ENCODE measurements at regions not wholly inside any gene's neighbourhood (a gene's known extent, or its start where the extent isn't known, plus 50 kb on each side); places are given as distances from the start of the nearest gene placed in this dataset.

DNA sequence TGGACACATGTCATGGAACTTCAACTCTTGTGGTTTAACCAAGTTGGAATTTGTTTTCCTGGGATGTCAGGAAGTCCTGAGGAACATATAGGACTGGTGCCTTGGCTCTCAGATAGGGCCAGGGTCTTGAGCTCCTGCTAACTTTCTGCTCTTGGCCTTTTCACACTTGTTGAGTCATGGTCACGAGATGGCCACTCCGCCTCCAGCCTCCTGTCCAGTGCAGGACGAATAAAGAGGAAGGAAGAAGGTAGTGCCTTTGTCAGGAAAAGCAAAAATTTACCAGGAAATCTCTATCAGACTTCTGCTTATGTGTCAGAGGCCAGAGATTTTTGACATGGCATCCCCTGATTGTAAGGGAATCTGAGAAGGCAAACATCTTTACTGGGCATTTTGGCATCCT is 89.1 kb upstream of the ARHGAP20 start:
- Mint-ChIP-seq H3K4me1 (no peaks in the 10 kb centered on the region), H3K27me3 (ENCODE audit: insufficient read depth, low read depth) (no peaks in the 10 kb centered on the region), H3K36me3 (no peaks in the 10 kb centered on the region), H3K9me3 (no peaks in the 10 kb centered on the region), H3K4me3 (no peak overlapping the region), H3K27ac (no peak overlapping the region)
- Histone ChIP-seq H3K27ac (no peak overlapping the region), H3K4me1 (no peaks in the 10 kb centered on the region), H2AFZ (replicated peaks) (no peak overlapping the region), H3K79me2 (ENCODE audit: low read depth) (no peaks in the 10 kb centered on the region), H3K4me3 (no peak overlapping the region), H3F3A (ENCODE audit: low read depth) (no peaks in the 10 kb centered on the region), H3K9ac (no peak overlapping the region), H3K9me3 (ENCODE audit: low read depth) (no peaks in the 10 kb centered on the region), H3K4me2 (no peak overlapping the region), H3K36me3 (no peaks in the 10 kb centered on the region), H4K20me1 (ENCODE audit: low read depth) (no peaks in the 10 kb centered on the region), H3K27me3 (no peaks in the 10 kb centered on the region)
- no peak for DNase-seq (ENCODE audit: low spot score)
- no peak for TF ChIP-seq EZH2phosphoT487 (IDR thresholded peaks at IDR 0.05)
- TF ChIP-seq, protein P1, sequence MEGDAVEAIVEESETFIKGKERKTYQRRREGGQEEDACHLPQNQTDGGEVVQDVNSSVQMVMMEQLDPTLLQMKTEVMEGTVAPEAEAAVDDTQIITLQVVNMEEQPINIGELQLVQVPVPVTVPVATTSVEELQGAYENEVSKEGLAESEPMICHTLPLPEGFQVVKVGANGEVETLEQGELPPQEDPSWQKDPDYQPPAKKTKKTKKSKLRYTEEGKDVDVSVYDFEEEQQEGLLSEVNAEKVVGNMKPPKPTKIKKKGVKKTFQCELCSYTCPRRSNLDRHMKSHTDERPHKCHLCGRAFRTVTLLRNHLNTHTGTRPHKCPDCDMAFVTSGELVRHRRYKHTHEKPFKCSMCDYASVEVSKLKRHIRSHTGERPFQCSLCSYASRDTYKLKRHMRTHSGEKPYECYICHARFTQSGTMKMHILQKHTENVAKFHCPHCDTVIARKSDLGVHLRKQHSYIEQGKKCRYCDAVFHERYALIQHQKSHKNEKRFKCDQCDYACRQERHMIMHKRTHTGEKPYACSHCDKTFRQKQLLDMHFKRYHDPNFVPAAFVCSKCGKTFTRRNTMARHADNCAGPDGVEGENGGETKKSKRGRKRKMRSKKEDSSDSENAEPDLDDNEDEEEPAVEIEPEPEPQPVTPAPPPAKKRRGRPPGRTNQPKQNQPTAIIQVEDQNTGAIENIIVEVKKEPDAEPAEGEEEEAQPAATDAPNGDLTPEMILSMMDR (IDR thresholded peaks at IDR 0.05): no peak
- TF ChIP-seq EZH2 (IDR thresholded peaks at IDR 0.05): no peak

GRCh38 chr11:110798201-110798900 is 86.1 kb upstream of the ARHGAP20 start:
- Histone ChIP-seq H3K36me3 (no peaks in the 10 kb centered on the region), H3K27ac (no peak overlapping the region), H4K20me1 (ENCODE audit: low read depth) (no peaks in the 10 kb centered on the region), H3K79me2 (ENCODE audit: low read depth) (no peaks in the 10 kb centered on the region), H3F3A (ENCODE audit: low read depth) (no peaks in the 10 kb centered on the region), H3K27me3 (no peaks in the 10 kb centered on the region), H3K4me1 (peaks cover 3% of the 10 kb centered on the region), H3K4me3 (no peak overlapping the region), H3K4me2 (no peak overlapping the region), H2AFZ (replicated peaks) (no peak overlapping the region), H3K9me3 (ENCODE audit: low read depth) (no peaks in the 10 kb centered on the region), H3K9ac (no peak overlapping the region)
- H3K27ac Mint-ChIP-seq: no peak overlapping the region
- no peaks in the 10 kb centered on the region for H3K9me3 Mint-ChIP-seq
- no peaks in the 10 kb centered on the region for H3K4me1 Mint-ChIP-seq
- H3K36me3 Mint-ChIP-seq: no peaks in the 10 kb centered on the region
- no peak overlapping the region for H3K4me3 Mint-ChIP-seq
- no peak for DNase-seq (ENCODE audit: low spot score)
- TF ChIP-seq EZH2phosphoT487 (IDR thresholded peaks at IDR 0.05) (no peak), EZH2 (IDR thresholded peaks at IDR 0.05) (no peak)
- TF ChIP-seq, protein P1 (IDR thresholded peaks at IDR 0.05): no peak
- peaks cover 4% of the 10 kb centered on the region for H3K27me3 Mint-ChIP-seq (ENCODE audit: insufficient read depth, low read depth)

DNA sequence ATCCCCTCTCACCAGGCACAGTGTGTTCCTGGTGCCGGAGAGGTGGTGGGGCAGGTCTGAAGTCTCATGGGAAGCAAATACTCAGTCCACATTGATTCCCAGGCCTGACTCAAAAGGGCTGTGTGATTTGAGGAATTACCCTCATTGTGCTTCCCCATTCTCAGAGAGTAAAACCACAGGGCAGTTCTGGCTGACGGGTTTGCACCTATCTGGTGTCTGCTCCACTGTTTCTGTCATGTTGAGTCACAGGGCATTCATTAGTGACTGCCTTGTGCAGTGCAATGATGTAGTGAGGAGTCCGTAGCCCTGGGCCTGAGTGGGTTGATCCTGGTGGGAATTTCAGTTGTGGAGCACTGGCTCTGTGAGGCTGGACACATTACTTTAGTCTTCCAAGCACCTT is 85.2 kb upstream of the ARHGAP20 start:
- no peak for DNase-seq (ENCODE audit: low spot score)
- Histone ChIP-seq H4K20me1 (ENCODE audit: low read depth) (no peaks in the 10 kb centered on the region), H3K4me3 (no peak overlapping the region), H2AFZ (replicated peaks) (no peak overlapping the region), H3K79me2 (ENCODE audit: low read depth) (no peaks in the 10 kb centered on the region), H3F3A (ENCODE audit: low read depth) (no peaks in the 10 kb centered on the region), H3K36me3 (no peaks in the 10 kb centered on the region), H3K27ac (no peak overlapping the region), H3K9me3 (ENCODE audit: low read depth) (no peaks in the 10 kb centered on the region), H3K4me1 (peaks cover 3% of the 10 kb centered on the region), H3K27me3 (no peaks in the 10 kb centered on the region), H3K9ac (no peak overlapping the region), H3K4me2 (no peak overlapping the region)
- Mint-ChIP-seq H3K4me1 (no peaks in the 10 kb centered on the region), H3K27ac (no peak overlapping the region), H3K9me3 (no peaks in the 10 kb centered on the region), H3K4me3 (no peak overlapping the region), H3K27me3 (ENCODE audit: insufficient read depth, low read depth) (peaks cover 4% of the 10 kb centered on the region), H3K36me3 (no peaks in the 10 kb centered on the region)
- TF ChIP-seq, protein P1 (IDR thresholded peaks at IDR 0.05): no peak
- TF ChIP-seq EZH2 (IDR thresholded peaks at IDR 0.05) (no peak), EZH2phosphoT487 (IDR thresholded peaks at IDR 0.05) (no peak)
